GM23338 (cell line): ENCODE measurements at regions not wholly inside any gene's neighbourhood (a gene's known extent, or its start where the extent isn't known, plus 50 kb on each side); places are given as distances from the start of the nearest gene placed in this dataset.

Experiments
- ATAC-seq: fragments of 200-7000 bp; cut with Tn5 transposase; 3 replicates; pipeline ENCODE4 v1.9.1; 2020
- DNase-seq: peaks from one replicate; pipeline ENCODE4 v3.0.0-alpha.2; 2015; ENCODE audit warnings: low spot score
- H2AFZ ChIP-seq: fragments of 200-600 bp; sonication (generic); 2 replicates; pipeline ENCODE4 v1.8.0; 2016; ENCODE audit warnings: antibody characterized with exemption, mild to moderate bottlenecking, moderate library complexity
- H3F3A ChIP-seq: fragments of 200-600 bp; sonication (generic); replicated peaks from 2 replicates; pipeline ENCODE4 v1.8.0; 2017; ENCODE audit warnings: antibody characterized with exemption, mixed run types, low read depth
- H3K27ac ChIP-seq: fragments of 200-600 bp; sonication (generic); 2 replicates; pipeline ENCODE4 v1.6.1; 2016; ENCODE audit warnings: low read depth
- H3K27me3 ChIP-seq: fragments of 200-600 bp; sonication (generic); 2 replicates; pipeline ENCODE4 v1.8.0; 2016; ENCODE audit warnings: mild to moderate bottlenecking, mixed run types, moderate library complexity; ENCODE audit not compliant: insufficient read depth
- H3K36me3 ChIP-seq: fragments of 200-600 bp; sonication (generic); 2 replicates; pipeline ENCODE4 v1.8.0; 2016; ENCODE audit warnings: mild to moderate bottlenecking; ENCODE audit not compliant: insufficient read depth
- H3K4me1 ChIP-seq: fragments of 200-600 bp; sonication (generic); 2 replicates; pipeline ENCODE4 v1.8.0; 2016; ENCODE audit warnings: mild to moderate bottlenecking, moderate library complexity; ENCODE audit not compliant: insufficient read depth
- H3K4me2 ChIP-seq: fragments of 200-600 bp; sonication (generic); 2 replicates; pipeline ENCODE4 v1.7.1; 2017; ENCODE audit warnings: mixed run types
- H3K4me3 ChIP-seq: fragments of 200-600 bp; sonication (generic); 2 replicates; pipeline ENCODE4 v1.6.1; 2016; ENCODE audit warnings: mixed run types
- H3K79me2 ChIP-seq: fragments of 200-600 bp; sonication (generic); replicated peaks from 2 replicates; pipeline ENCODE4 v1.8.0; 2017; ENCODE audit warnings: mild to moderate bottlenecking; ENCODE audit not compliant: insufficient read depth
- H3K9me2 ChIP-seq: fragments of 200-600 bp; sonication (generic); 2 replicates; pipeline ENCODE4 v1.8.0; 2017; ENCODE audit not compliant: insufficient read depth
- H4K20me1 ChIP-seq: fragments of 200-600 bp; sonication (generic); replicated peaks from 2 replicates; pipeline ENCODE4 v1.8.0; 2017; ENCODE audit warnings: mild to moderate bottlenecking; ENCODE audit not compliant: insufficient read depth
- H3K27ac Mint-ChIP-seq: 2 replicates; pipeline ENCODE4 v1.8.0; 2020; ENCODE audit warnings: inconsistent platforms, mild to moderate bottlenecking, moderate library complexity, mixed read lengths
- H3K27me3 Mint-ChIP-seq: 3 replicates; pipeline ENCODE4 v1.8.0; 2022; ENCODE audit warnings: low read depth, mild to moderate bottlenecking, moderate library complexity, mixed read lengths, inconsistent platforms; ENCODE audit not compliant: insufficient read depth, poor library complexity
- H3K36me3 Mint-ChIP-seq: 3 replicates; pipeline ENCODE4 v1.8.0; 2021; ENCODE audit warnings: low read depth, mild to moderate bottlenecking, inconsistent platforms, moderate library complexity, mixed read lengths
- H3K4me1 Mint-ChIP-seq: 3 replicates; pipeline ENCODE4 v1.8.0; 2020; ENCODE audit warnings: mild to moderate bottlenecking, inconsistent platforms, mixed read lengths
- H3K4me3 Mint-ChIP-seq: 3 replicates; pipeline ENCODE4 v1.8.0; 2021; ENCODE audit warnings: moderate library complexity, mild to moderate bottlenecking, inconsistent platforms, mixed read lengths
- H3K9me3 Mint-ChIP-seq: 3 replicates; pipeline ENCODE4 v1.8.0; 2020; ENCODE audit warnings: moderate library complexity, mild to moderate bottlenecking, inconsistent platforms, mixed read lengths
- CREB1 ChIP-seq: fragments of 250-450 bp; sonication (Bioruptor Pico); IDR thresholded peaks from 2 replicates; pipeline ENCODE4 v1.5.0; 2020; ENCODE audit warnings: low read depth, mild to moderate bottlenecking, moderate library complexity
- CTCF ChIP-seq, 2 experiments: fragments of 200-600 bp in 1 of 2; sonication (generic) in 1 of 2; conservative IDR thresholded peaks; 2 replicates each; pipeline versions ENCODE4 v1.5.1 to v1.6.1; 2016 to 2017; ENCODE audit warnings: antibody characterized with exemption in 2 of 2, low read depth in 2 of 2, mild to moderate bottlenecking in 2 of 2, moderate library complexity in 1 of 2
- ETS1 ChIP-seq: IDR thresholded peaks from 2 replicates; pipeline ENCODE4 v1.6.1; 2016; ENCODE audit warnings: antibody characterized with exemption
- NANOG ChIP-seq: IDR thresholded peaks from 2 replicates; pipeline ENCODE4 v1.6.1; 2016; ENCODE audit warnings: antibody characterized with exemption, borderline replicate concordance
- REST ChIP-seq: IDR thresholded peaks from one replicate; pipeline ENCODE4 v1.6.1; 2018; ENCODE audit warnings: antibody characterized with exemption; ENCODE audit not compliant: unreplicated experiment
- STAT1 ChIP-seq: IDR thresholded peaks from one replicate; pipeline ENCODE4 v1.6.1; 2016; ENCODE audit warnings: antibody characterized with exemption; ENCODE audit not compliant: unreplicated experiment
- ZNF114 ChIP-seq: fragments of 250-450 bp; sonication (Bioruptor Pico); IDR thresholded peaks from 2 replicates; pipeline ENCODE4 v1.5.0; 2020; ENCODE audit warnings: mild to moderate bottlenecking, moderate library complexity
- ZNF331 ChIP-seq: fragments of 250-450 bp; sonication (Bioruptor Pico); IDR thresholded peaks from 2 replicates; pipeline ENCODE4 v1.5.0; 2020; ENCODE audit warnings: low read depth, mild to moderate bottlenecking, moderate library complexity
- ZNF462 ChIP-seq: fragments of 250-450 bp; sonication (Bioruptor Pico); IDR thresholded peaks from 2 replicates; pipeline ENCODE4 v1.5.0; 2020; ENCODE audit warnings: mild to moderate bottlenecking, moderate library complexity

GRCh38 chrX:125101971-125102755 lies 217.5 kb upstream of the TEX13C start:
- Histone ChIP-seq H3K36me3 (no peaks in the 10 kb centered on the region), H4K20me1 (no peaks in the 10 kb centered on the region), H3K27ac (no peak overlapping the region), H3K27me3 (no peaks in the 10 kb centered on the region), H3K4me1 (no peaks in the 10 kb centered on the region), H3F3A (no peaks in the 10 kb centered on the region), H3K79me2 (no peaks in the 10 kb centered on the region), H3K4me2 (no peak overlapping the region), H2AFZ (no peak overlapping the region), H3K4me3 (no peak overlapping the region), H3K9me2 (no peaks in the 10 kb centered on the region)
- H3K4me1 Mint-ChIP-seq: no peaks in the 10 kb centered on the region
- TF ChIP-seq NANOG (no peak), CREB1 (CRISPR knock-in tag) (no peak), REST (no peak), ZNF114 (no peak)
- H3K4me3 Mint-ChIP-seq: no peak overlapping the region
- H3K27ac Mint-ChIP-seq: no peak overlapping the region
- no peaks in the 10 kb centered on the region for H3K9me3 Mint-ChIP-seq
- no peaks in the 10 kb centered on the region for H3K27me3 Mint-ChIP-seq
- DNase-seq (no peak), ATAC-seq (no peak)
- no peaks in the 10 kb centered on the region for H3K36me3 Mint-ChIP-seq

- Histone ChIP-seq H3K9me2 (no peaks in the 10 kb centered on the region), H3K4me3 (no peak overlapping the region), H3F3A (no peaks in the 10 kb centered on the region), H4K20me1 (no peaks in the 10 kb centered on the region), H3K27ac (no peak overlapping the region), H3K79me2 (no peaks in the 10 kb centered on the region), H3K4me2 (no peak overlapping the region), H3K4me1 (no peaks in the 10 kb centered on the region), H3K36me3 (no peaks in the 10 kb centered on the region), H3K27me3 (no peaks in the 10 kb centered on the region), H2AFZ (no peak overlapping the region)
- H3K36me3 Mint-ChIP-seq: no peaks in the 10 kb centered on the region
- H3K27me3 Mint-ChIP-seq: no peaks in the 10 kb centered on the region
- no peak for DNase-seq
- H3K27ac Mint-ChIP-seq: no peak overlapping the region
- H3K4me1 Mint-ChIP-seq: no peaks in the 10 kb centered on the region
- TF ChIP-seq ZNF114 (no peak), ZNF331 (CRISPR knock-in tag) (no peak), STAT1 (no peak), ETS1 (no peak), ZNF462 (CRISPR knock-in tag) (no peak), CTCF (conservative IDR thresholded peaks at IDR 0.05; ENCODE audit: low read depth in 2 of 2) (no peak)
- ATAC-seq: no peak
- H3K4me3 Mint-ChIP-seq: no peak overlapping the region
- H3K9me3 Mint-ChIP-seq: no peaks in the 10 kb centered on the region
Observed at GRCh38 chrX:125103693-125104092, 216.0 kb upstream of the TEX13C start.
